ENCODE measurements at regions not wholly inside any gene's neighbourhood (a gene's known extent, or its start where the extent isn't known, plus 50 kb on each side); places are given as distances from the start of the nearest gene placed in this dataset.

GRCh38 chr14:40268236-40268635, 836.0 kb upstream of the FBXO33 start:
- no peak for DNase-seq (ENCODE audit: extremely low read depth, insufficient read length)
- H3K36me3 ChIP-seq (ENCODE audit: control insufficient read depth, insufficient read depth, low read length): no peaks in the 10 kb centered on the region
- H3K4me3 ChIP-seq (replicated peaks; ENCODE audit: low read depth, low read length): no peak overlapping the region
- no peaks in the 10 kb centered on the region for H3K27me3 ChIP-seq (replicated peaks; ENCODE audit: control insufficient read depth, insufficient read depth, low read length)
- TF ChIP-seq, protein P1, sequence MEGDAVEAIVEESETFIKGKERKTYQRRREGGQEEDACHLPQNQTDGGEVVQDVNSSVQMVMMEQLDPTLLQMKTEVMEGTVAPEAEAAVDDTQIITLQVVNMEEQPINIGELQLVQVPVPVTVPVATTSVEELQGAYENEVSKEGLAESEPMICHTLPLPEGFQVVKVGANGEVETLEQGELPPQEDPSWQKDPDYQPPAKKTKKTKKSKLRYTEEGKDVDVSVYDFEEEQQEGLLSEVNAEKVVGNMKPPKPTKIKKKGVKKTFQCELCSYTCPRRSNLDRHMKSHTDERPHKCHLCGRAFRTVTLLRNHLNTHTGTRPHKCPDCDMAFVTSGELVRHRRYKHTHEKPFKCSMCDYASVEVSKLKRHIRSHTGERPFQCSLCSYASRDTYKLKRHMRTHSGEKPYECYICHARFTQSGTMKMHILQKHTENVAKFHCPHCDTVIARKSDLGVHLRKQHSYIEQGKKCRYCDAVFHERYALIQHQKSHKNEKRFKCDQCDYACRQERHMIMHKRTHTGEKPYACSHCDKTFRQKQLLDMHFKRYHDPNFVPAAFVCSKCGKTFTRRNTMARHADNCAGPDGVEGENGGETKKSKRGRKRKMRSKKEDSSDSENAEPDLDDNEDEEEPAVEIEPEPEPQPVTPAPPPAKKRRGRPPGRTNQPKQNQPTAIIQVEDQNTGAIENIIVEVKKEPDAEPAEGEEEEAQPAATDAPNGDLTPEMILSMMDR (IDR thresholded peaks at IDR 0.05; ENCODE audit: insufficient read depth, low read length, poor library complexity, severe bottlenecking): no peak

DNA sequence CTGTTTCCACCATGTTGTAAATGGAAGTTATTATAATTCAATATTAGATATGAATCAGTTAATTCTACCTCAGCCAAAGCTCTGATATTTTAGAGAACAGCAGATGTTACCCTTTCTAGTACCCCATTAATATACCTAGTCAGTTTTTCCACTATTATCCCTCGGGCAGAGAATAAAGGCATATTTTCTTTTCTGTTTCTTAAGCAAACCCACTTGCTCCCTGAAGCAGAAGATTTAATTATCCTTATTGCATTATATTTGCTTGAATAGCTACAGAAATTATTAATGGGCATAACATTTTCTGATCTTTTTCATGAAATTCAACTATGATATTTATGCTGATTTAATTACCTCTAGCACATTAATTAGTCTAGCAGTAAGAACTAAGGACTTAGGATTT, 832.9 kb upstream of the FBXO33 start:
- DNase-seq (ENCODE audit: extremely low read depth, insufficient read length): no peak
- TF ChIP-seq, protein P1 (IDR thresholded peaks at IDR 0.05; ENCODE audit: insufficient read depth, low read length, poor library complexity, severe bottlenecking): no peak
- Histone ChIP-seq H3K27me3 (replicated peaks; ENCODE audit: control insufficient read depth, insufficient read depth, low read length) (no peaks in the 10 kb centered on the region), H3K36me3 (ENCODE audit: control insufficient read depth, insufficient read depth, low read length) (no peaks in the 10 kb centered on the region), H3K4me3 (replicated peaks; ENCODE audit: low read depth, low read length) (no peak overlapping the region)

DNA sequence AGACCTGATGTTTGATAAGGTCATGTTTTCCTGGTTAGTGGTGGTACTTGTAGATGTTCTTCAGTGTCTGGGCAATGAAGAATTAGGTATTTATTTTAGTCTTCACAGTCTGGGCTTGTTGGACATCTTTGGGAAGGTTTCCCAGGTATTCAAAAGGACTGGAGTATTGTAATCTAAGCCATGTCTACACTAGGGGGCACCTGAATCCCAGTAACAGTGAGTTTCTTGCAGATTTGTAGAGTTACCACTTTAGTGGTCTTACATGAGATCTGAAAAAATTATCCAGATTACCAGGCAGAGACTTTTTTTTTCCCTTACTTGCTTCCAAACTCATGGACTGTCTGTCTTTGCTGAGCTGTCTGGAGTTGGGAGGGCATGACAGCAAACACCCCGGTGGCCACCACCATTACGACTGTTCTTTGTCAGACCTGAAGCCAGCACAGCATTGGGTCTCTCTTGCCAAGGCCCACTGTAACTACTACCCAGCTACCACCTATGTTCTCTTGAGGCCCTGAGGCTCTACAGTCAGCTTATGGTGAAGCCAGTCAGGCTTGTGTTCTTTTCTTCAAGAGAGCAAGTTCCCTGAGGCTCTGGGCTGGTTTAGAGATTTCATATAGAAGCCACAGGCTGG, 820.7 kb upstream of the FBXO33 start:
- H3K36me3 ChIP-seq (ENCODE audit: control insufficient read depth, insufficient read depth, low read length): no peaks in the 10 kb centered on the region
- no peaks in the 10 kb centered on the region for H3K27me3 ChIP-seq (replicated peaks; ENCODE audit: control insufficient read depth, insufficient read depth, low read length)
- no peak overlapping the region for H3K4me3 ChIP-seq (replicated peaks; ENCODE audit: low read depth, low read length)
- DNase-seq (ENCODE audit: extremely low read depth, insufficient read length): no peak
- TF ChIP-seq, protein P1 (IDR thresholded peaks at IDR 0.05; ENCODE audit: insufficient read depth, low read length, poor library complexity, severe bottlenecking): no peak

GRCh38 chr14:40248671-40249070, 816.4 kb upstream of the FBXO33 start:
- Histone ChIP-seq H3K36me3 (ENCODE audit: control insufficient read depth, insufficient read depth, low read length) (no peaks in the 10 kb centered on the region), H3K4me3 (replicated peaks; ENCODE audit: low read depth, low read length) (no peak overlapping the region), H3K27me3 (replicated peaks; ENCODE audit: control insufficient read depth, insufficient read depth, low read length) (no peaks in the 10 kb centered on the region)
- TF ChIP-seq, protein P1 (IDR thresholded peaks at IDR 0.05; ENCODE audit: insufficient read depth, low read length, poor library complexity, severe bottlenecking): no peak
- no peak for DNase-seq (ENCODE audit: extremely low read depth, insufficient read length)

- TF ChIP-seq, protein P1 (IDR thresholded peaks at IDR 0.05; ENCODE audit: insufficient read depth, low read length, poor library complexity, severe bottlenecking): no peak
- no peak for DNase-seq (ENCODE audit: extremely low read depth, insufficient read length)
- H3K36me3 ChIP-seq (ENCODE audit: control insufficient read depth, insufficient read depth, low read length): no peaks in the 10 kb centered on the region
- H3K4me3 ChIP-seq (replicated peaks; ENCODE audit: low read depth, low read length): no peak overlapping the region
- H3K27me3 ChIP-seq (replicated peaks; ENCODE audit: control insufficient read depth, insufficient read depth, low read length): no peaks in the 10 kb centered on the region
Measured at GRCh38 chr14:40240245-40240859, 808.1 kb upstream of the FBXO33 start.

Measured in GM06990 (cell line).